Stimulated activated CD8-positive, alpha-beta memory T cell treated with anti-CD3 and anti-CD28 coated beads, Interleukin-7, amount 100 ng/mL, for 24 hours (primary cell): ENCODE measurements at regions not wholly inside any gene's neighbourhood (a gene's known extent, or its start where the extent isn't known, plus 50 kb on each side); places are given as distances from the start of the nearest gene placed in this dataset.

Experiments used
- DNase-seq: peaks from one replicate; pipeline ENCODE4 v3.0.0-alpha.2; 2020; ENCODE audit warnings: low read depth

DNA sequence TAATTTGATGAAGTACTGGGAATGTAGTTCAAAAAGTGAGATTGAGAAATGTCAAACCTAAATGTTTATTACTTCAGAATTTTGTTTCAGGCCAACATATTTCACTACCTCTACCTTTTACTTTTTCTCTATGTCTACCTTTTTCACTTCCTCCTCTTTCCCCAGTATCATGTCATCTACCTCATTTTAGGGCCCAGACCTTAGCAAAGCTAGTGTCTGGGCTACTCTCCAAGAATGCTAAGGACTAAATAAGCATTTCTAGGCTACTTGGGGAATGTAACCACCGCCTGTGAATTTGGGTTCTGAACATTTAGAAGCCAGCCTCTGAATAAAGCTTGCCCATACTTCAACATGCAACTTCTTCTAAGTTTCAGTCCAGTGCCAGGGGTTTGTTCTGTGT is 330.4 kb downstream of the SLC4A3 start:
- no peak for DNase-seq

DNA sequence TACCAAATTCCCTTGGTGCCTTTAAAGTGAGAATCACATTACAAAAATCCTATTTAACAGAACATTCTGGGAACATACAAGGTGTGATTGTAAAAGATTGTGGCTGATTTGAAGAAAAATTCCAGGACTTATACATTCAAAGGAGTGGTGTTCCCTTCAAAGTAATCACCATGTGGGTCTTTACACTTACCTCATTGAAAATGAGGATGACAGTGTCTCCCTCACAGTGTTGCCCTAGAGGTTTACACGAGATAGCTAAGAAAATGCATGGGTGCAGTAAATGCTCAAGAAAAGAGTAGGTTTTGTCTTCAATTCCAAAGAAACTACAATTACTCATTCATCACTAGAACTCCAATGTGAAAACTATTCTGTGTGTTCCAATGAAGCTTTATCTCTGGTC is 331.5 kb downstream of the SLC4A3 start:
- DNase-seq = no peak

DNA sequence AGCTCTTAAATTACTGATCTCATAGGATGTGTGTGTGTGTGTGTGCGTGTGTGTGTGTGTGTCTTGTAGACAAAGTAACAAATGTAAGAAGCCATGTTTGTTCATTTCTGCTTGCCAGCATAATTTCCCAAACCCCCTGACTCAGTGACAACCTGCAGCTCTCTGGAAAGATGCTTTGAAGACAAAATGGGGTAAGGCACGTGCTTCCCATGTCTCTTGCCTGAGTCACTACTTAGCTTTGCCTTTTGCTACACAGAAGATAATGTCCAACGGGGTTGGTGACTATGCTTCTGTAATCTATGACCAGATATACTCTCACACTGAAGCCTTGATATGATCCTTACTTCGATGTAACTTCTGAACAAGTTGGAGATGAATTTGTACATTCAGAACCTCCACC is 332.0 kb downstream of the SLC4A3 start:
- no peak for DNase-seq

DNA sequence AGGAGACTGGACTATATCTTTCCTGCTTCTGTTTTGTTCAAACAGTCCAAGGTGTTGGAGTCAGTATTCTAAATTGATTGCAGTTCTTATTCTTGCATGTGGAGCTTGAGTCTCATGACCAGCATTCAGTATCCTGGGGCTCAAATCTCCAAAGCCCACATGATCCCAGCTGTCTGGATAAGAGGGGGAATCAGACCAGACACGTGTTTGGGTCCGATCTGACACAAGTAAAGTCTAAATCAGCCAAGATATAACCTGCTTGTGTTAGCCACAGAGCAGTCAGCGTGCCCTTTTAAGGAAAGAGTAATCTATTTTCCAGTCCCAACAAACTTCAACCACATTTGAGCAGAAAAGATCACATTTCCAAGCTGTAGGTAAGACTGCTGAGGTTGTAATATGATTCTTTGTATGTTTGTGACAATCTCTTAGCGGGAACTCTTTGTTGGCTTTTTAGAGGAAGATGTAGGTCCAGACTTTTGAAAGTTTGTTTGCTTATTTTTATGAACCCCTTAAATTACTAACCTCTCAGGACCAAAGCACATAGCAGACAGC is 334.6 kb downstream of the SLC4A3 start:
- no peak for DNase-seq

DNA sequence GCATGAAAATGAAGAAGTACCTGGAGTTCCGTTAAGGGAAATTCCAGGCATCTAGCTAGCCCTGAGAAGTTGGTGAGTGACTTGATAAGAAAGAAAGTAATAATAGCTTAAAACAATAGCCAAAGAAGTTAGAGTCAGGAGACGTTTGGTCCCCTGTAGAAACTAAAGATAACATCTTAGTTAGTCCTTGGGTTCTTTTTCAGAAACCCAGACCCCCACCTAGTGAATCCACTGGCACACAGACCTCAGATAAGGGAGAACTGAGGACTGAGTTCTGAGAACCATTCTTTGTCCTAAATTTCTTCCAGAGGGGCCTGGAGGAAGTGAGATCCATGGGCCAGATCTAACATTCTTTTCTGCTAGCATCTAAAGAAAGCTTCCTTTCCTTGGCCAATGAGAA is 335.4 kb downstream of the SLC4A3 start:
- no peak for DNase-seq

DNA sequence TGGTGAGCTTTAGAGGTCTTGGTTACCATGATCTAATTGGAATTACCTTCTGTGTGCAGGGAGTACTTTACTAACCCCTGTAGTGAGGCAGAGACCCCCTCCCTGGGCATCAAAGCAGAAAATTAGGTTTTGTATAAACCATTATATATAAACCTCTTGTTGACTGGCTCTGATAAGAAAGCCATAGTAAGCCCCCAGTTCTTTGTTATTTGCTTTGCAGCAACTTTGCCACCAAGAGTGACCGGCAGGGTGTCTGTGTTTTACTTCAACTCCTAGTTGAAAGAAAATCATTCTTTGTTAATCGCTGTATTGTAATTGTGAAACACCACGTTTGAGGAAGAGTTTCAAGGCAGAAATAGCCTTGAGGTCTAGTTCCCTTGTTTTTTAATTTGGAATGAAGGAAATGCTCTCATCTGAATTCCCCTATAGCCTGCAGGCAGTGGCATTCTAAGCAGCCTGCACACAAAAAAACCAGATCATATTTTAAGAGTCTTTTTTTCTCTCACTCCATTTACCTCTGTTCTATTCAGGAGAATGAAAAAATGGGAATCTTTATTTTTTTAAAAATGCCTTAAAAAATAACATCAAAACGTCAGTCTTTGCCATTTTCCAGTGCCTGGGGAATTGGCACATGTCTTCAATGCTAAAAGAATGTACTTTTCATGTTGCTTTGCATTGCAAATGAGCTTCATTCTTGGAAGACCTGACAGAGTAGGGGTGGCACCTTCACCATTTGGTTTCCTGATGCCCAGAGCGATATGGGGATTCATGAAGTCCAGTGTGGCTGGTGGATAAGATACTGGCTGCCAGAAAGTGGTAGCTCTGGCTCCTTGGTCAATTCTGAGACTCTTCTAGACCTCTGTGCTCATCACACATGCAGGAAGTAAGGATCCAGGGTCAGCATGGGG is 338.1 kb downstream of the SLC4A3 start:
- no peak for DNase-seq

DNA sequence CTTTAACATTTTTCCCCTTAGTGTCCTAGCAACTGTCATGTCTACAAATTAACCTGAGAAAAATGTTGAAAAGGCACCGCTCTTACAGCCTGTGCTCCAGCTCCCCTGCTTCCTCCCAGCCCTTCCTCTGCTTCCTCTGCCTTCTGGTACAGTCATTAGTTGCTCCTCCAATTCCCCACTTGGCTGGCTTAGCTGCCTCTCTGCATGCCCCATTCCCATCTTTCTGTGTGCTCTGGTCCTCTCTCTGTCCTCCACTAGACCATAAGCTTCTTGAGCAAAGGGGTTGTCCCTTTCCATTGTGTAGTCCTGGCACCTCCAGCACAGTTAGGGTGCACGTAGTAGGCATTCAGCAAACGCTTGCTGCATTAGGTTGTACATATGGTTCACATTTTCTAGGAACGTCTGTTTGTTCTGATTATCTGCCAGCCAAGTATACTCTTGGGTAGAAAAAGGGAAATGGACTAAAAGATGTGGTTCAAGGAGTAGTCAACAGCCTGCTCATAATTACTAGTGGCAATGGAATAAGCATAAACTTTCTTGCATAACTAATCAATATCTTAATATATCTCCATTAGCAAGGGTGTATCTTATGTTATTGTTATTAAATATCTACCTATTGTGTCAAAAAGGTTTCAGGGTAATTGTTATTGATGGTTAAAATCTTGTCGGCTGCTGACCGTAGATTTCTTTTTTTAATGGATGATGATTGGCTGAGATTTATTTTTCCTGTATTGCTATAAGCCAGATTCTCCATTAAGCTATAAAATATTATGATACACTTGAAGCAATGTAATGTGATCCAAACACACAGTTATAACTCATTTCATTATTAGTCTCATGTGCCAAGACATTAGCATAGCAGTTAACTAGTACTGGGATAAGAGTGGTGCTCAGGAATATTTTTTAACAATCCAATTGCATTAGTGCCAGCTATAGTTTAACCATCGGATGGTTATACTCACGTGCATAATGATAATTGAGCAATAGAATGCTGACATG is 340.1 kb downstream of the SLC4A3 start:
- no peak for DNase-seq

DNA sequence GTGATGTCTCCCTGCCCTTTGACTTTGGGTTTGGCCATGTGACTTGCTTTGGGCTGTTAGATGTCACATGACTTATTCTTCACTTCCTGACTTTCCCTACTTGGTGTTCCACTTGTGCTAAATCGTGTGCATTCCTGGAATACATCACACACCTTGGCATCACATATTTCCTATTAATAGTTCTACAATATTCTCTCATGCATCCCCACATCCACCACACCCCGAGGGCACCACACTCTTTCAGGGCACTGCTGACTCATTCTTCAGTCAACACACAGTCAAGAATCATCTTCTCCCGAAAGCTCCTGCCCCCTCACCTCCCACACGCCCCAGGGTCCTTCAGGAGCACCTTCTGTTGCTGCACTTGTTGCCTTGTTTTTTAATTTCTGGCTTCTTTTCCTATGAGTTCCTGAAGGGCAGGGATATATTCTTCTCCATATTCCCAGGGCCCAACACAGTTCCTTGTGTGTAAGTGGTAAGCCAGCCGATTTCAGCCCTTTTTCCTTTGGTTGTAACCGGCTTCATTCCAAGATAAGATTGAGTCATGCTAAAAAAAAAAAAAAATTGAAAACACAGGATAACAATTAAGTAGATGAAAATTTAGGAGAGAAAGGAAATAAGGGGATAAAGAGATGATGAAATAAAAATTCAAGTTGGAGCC is 341.4 kb downstream of the SLC4A3 start:
- DNase-seq = no peak

DNA sequence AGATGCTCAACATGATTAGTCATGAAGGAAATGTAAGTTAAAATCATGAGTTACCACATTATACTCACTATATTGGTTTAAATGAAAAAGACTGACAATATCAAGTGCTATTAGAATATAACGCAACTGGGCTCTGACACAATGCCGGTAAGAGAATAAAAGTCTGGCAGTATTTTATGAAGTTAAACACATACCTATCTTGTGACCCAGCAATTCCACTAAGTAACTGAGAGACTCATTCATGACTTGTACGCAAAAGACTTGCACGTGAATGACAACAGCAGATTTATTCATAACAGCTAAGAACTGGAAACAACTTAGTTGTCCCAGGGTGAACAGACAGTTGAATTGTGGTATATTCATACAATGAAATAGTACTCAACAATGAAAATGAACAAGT is 342.1 kb downstream of the SLC4A3 start:
- DNase-seq = no peak

DNA sequence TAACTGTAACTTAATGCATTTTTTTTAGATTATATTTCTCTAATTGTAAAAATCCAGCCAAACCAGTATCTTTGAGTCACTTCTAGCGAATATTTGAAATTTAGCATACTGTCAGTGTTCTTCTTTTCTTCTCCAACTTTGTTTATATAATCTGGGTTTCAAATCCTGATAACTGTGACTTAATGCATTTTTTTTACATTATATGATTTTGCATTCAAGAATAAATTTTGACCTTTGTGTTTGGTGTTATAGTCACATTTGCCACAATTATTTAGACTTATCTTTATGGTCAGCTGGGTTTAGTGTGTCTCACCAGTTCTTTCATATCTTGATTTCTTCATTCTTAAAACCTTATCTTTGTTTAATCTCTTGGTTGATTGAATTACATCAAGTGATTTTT is 345.7 kb downstream of the SLC4A3 start:
- DNase-seq = no peak

DNA sequence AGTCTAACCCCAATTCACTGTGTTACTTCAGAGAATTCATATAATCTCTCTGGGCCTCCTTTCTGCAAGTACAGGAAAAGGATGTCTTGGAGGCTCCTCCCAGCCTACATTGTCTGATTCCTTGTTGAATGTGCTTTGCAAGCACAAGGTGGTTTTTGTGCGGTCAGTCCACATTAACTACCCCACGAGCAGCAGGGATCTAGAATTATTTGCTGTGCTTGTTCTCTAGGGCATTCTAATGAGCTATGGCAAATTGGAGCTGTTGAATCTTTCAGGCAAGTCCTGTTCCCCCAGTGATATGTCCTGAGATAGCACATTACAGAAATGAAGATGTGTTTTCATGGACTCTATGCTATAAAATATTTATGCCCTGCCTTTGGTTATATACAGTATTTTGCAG is 349.4 kb downstream of the SLC4A3 start:
- DNase-seq = no peak

DNA sequence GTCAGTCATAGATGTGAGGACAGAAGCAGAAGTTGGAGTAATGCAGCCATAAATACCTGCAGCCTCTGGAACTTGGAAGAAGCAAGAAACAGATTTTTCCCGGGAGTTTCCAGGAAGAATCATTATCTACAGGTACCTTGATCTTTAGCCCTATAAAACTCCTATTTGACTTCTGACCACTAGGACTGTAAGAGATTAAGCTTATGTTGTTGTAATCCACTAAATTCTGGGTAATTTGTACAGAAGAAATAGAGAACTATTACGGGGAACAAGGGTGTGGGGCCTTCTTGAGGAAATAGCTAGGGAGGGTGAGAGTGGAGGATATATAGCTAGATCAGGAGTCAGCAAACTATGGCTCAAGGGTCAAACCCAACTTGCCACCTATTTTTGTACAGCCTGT is 353.2 kb downstream of the SLC4A3 start:
- DNase-seq = no peak

DNA sequence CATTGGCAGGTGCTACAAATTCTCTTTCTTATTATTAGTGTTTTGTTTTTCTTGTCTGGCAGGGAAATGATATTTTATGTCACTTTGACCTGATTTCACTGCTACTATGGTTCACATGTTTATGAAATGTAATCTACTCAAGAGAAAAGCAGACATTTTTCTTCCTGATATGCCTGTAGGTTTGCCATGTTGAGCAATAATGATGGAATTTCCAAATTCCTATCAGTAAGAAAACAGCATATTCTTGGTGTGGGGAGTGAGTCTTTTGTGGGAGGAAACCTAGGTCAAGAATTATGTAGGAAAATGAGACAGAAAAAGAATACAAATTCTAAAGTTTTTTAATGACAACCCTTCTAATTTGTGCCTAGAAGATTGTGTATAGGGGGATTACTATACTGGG is 356.4 kb downstream of the SLC4A3 start:
- DNase-seq = no peak

DNA sequence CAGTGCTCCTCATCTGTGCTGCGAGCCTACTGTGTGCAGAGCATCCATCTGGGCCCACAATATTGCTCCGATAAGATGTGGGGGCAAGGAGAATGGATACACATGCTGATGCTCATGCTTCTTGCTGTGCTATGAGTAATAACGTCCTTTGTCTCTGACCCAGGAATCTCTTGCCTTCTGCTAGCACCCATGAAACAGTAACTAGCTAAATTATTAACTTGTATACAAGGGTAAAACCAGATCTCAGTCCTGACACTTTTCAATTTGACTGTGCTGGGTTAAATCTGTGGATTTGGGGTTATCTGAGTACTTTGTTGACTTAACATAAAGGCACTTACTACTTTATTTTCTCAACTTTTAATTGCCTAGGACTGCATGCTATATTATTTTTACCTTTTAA is 357.6 kb downstream of the SLC4A3 start:
- no peak for DNase-seq

DNA sequence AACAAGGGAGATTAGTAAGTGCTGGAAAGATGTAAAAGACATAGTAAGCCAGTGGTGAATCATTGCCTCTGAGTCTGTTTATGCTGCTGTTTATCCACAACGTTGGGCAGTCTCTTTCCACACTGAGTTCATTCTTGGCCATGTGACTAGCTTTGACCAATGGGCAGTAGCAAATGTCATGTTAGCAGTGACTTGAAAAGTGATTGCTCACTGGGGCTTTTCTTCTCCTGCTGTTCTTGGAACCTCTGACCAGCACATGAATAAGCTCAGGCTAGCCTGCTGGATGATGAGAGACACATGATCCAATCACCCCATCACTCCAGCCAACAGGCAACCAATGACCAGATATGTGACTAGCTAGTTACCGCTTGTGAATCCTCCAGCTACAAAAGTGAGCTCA is 360.4 kb downstream of the SLC4A3 start:
- no peak for DNase-seq

DNA sequence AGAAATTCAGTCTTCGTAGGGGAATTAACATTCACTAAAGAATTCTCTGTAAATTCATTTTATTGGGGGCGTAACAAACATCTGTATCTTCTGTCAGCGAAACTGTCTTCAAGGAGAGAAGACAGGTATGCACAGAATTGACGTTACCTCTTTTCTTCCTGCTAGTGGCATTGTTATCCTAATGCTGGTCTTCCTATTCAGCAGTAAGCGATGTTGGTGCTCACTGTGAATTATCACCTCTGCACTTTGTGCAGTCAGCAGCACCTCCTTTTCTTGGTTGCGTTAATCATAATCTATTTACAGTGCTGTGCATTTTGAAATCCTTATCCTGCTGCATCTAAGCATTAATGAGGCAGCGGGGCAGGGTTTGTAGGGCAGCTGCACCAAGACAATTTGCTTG is 362.3 kb downstream of the SLC4A3 start:
- DNase-seq = no peak

DNA sequence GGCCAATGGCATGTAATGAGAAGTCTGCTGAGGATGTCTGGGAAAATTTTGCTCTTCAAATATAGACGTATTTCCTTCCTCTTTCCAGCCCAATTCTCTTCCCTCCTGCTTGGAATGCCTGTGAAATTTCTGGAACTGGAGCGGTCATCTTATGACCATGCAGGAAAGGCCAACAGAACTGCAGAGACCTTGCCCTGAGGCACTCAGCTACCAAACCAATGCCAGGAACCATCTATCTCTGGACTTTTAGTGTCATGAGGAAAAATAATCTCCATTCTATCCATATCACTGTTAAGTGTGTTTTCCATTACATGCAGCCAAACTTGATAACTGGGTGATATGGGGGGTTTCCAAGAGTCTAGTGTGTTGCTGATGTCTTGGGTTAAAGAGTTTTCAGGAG is 363.7 kb downstream of the SLC4A3 start:
- no peak for DNase-seq

DNA sequence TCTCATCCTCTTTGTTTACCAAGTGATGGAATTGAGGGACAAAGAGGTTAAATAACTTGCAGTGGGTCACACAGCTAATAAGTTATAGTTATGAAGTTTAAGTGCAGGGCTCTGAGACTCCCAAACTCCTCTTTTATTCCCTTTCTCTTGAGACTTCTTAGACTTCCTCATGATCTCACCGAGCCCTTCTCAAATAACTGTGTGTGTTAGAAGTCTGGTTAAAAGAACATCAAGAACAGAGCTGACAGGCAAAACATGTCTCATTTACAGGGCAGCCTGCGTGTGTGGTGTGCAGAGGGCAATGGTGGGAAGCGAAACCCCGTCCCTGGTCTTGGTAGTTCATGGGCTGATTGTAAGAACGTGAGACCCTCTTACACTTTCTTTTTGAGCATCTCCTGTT is 368.0 kb downstream of the SLC4A3 start:
- DNase-seq = no peak

DNA sequence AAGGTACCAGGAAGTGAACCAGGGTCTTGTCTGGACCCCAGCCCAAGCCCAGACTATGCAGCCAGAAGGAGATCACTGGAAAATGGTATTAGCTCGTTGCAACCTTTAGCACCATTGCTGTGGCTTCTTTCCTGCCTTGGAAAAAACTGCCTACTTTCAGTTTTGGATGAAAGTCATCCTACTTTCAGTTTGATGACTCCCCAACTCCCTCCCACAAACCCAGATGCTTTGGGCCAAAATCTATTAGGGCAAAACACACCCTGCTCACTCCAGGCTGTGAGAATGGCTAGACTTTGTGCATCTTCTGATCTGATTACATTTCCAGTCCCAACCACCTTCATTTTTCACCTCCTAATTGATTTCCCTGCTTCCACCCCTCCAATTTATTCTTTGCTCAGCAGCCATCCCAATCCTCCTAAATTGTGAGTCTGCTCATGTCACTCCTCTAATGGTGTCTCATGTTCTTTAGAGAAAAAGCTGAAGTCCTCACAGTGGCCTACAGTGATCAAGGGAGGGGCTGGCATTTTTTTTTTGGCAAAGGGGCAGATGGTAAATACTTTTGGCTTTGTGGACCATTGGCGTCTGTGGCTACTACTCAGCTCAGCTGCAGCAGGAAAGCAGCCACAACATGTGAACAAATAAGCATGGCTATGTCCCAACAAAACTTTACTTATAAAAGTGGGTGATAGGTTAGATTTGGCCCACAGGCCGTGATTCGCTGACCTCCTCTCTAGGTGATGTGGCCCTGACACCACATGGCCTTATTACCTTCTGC is 368.7 kb downstream of the SLC4A3 start:
- no peak for DNase-seq

DNA sequence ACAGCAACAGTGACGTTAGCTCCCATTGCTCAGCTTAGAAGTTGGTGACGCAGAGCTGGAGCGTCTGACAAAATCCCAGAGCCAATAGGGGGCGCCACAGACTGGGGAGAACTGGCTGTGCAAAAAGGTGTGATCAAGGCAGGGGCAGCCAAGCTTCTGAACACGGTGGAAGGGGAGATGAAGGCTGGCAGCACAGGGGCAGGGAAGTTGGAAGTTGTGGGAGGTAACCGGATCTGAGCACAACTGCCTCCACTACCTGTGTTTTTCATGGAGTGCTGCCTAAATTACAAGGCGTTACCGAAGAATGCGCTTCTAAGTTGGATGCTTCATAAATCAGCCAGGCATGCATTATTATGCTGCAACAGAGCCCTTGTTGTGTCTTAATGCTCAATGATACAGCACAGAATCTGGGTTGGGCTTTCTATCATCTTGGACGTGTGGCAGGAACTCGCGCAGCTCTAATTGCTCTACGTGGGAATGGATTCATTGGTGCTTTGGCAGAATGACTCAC is 370.0 kb downstream of the SLC4A3 start:
- DNase-seq = no peak

DNA sequence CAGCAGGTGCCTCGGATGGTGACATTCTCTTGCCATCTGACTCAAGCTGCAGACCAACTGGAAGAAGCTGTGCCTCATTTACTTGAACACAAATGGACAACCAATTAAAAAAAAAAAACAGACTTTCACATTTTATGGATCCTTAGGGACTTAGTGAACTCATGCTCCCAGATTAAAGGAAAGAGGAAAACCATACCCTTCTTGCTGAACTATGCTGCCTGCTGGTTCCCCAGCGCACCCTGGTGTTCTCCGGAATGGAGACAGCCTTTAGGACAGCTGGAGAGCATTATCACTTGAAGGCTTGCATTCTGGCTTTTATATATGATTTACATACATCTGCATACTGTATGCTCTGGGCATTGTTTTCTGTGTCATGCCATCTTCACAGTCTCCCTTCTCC is 370.7 kb downstream of the SLC4A3 start:
- DNase-seq = no peak
